GM19467 (cell line): ENCODE measurements at regions not wholly inside any gene's neighbourhood (a gene's known extent, or its start where the extent isn't known, plus 50 kb on each side); places are given as distances from the start of the nearest gene placed in this dataset.

Source experiments
- ATAC-seq: cut with Tn5 transposase; IDR thresholded peaks from one replicate; pipeline ENCODE4 v1.9.1; 2021; ENCODE audit warnings: mild to moderate bottlenecking, moderate library complexity; ENCODE audit not compliant: unreplicated experiment

DNA sequence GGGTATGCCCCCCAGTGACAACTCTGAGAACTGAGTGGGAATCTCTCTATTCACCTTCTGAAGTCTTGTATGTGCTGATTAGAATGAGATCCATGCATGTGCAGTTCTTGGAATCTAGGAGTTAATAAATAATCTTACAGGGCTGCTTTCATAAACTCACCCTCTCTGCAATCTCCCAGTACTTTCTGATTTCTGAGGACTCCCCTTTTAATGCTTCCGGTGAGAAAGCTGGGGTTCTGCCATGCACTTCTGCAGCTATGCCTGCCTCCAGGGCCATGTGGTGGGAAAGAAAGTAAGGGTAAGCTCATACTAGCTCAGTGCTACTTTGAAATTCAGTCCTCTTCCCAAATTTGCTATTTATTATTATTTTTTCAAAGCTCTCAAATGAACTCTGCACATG, 432.9 kb downstream of the MTX2 start:
- no peak for ATAC-seq

DNA sequence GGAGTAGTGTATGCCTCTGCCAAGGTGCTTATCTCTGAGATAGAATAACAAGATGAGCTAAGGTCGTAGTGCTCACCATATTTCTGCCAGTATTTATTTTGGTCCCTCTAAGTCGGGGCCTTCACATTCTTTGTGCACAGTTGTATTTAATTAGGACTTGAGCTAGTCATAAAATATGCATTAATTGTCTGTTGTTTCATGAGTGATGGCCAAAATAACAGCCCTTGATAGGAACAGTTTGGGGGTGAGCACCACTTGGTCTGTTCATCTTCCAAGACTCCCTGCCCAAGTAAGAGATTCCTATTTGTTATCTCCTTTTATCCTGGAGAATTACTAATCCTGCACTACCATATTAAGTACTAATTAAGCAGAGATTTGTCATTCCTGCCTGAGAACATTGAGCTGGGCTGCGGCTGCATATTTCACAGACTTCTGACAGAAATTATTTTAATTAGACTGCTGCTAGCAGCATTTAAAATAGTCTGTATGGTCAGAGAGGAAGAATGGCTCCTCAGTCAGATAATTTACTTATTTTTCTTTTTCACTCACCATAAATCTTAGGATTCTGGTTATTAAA, 435.1 kb downstream of the MTX2 start:
- no peak for ATAC-seq

DNA sequence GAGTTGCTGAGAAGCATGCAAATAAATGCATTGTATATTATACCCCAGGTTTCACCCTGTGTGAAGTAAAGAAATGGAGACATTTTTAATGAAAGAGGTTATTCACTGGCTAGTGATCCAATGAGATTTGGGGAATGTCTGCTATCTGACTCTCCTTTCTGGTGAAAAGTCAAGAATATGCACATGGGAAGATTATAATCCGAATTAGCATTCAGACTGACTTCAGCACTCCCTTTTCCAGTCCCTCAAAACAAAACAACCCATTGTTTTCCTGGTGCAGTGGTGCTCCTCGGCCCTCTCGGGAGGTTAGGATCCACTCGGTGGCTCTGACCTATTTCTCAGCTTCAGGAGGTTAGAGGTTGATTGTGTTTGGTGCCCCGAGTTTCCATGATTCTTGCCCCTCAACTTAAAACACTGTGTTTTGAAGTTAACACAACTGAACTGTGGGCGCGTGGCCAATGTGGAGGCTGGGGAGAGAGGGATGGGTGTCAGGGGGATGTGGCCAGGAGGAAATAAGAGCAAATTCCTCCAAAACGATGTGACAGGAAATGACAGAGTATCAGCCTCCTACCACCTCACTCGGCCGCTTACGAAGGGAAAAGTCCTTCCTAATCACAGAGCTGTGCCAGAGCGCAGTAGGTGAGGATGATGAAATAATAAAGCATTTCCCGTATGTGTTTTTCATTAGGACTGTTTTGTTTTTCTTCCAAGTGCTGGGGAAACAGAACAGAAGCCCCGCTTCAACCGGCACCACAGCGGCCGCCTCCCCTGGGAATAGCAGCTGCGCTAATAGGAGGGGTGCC, 440.1 kb downstream of the MTX2 start:
- ATAC-seq: no peak

DNA sequence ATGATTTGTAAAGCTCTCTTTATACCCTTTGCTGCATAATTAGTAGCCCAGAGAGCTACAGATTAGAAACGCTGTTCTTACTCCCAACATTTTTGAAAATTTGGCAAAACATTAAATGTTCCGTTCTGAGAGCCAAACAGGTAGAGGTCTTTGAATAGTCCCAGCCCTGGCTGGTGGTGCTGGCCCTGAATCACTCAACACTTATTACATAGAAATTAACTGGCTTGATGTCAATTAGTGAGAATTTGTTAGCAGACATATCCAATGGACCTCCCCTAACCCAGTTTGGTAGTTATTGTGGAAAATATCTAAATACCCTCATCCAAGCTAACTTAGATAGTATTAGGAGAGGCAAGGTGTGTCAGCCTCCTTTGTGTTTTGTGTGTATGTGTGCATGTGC, 440.7 kb downstream of the MTX2 start:
- ATAC-seq: no peak

DNA sequence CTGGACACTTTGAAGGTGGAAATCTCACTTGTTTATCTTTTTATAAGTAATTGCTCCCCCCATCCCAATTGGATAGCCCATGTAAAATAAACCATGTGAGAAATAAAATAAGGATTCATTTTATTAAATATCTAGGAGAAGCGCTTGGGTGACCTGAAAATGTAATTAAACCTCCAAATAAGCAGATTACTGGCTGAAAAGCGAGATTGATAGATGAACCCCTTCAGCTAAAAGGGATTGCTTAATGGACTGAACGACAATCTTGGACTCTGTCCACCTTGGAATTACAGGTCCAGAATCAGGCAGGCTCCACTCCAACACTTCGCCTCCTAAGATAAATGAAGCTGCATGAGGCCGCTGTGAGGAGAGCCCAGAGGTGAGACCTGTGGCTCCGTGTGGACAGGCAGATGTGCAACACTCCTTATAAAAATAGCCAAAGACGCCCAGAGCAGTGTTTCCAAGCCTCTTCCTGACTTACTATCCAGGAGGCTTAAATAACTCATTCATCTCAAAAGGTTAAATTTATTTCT, 441.5 kb downstream of the MTX2 start:
- ATAC-seq: no peak

DNA sequence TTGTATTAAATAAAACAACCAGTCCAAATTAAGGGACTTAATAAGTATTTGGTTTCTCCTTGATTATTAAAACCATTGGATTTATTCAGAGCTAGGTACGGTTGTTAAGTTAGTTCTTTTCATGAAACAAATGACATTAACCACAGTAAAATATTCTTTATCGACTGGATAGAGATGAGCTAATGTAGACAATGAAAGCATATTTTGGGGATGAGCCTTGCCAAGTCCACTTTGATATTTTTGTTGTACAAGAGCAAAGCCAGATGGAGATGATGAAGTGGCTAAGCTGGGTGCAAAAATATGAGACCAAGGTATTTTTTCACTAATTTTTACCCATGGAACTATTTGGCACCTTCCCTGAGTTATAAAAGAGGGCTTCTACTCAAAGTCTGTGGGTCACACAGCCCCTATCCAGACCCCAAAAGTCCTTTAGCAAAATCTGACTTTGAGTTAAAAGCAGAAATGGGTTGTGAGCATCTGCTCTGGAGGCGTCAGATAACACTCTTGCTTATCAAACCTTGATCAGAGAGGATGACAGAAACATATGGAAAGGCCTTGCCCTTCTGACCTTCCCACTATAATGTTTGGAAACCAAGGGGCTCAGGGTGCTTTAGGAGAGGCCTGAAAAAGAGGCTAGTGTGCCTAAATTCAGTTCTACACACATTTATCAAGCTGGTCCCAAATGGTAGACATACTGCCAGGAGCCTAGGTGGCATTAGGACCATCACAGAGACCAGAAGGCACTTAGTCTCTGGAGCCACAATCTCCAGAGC, 456.8 kb downstream of the MTX2 start:
- no peak for ATAC-seq

DNA sequence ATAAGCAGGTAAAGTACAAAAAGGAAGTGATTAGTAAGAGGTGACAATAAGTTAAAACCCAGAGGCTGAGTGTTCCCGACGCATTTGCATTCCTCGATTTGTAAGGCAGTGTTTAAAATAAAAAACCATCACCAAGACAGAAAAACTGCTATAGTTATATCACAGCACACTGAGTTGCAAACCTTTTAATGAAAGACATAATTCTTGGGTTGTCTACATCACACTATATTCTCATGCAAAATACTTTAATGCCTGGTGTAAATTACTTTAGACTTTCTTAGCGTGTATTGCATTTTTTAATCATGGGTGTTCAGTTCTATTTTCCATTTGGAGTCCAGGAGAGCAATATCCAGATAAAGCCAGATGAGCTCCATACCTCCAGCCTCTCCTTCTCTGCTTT, 458.5 kb downstream of the MTX2 start:
- no peak for ATAC-seq

DNA sequence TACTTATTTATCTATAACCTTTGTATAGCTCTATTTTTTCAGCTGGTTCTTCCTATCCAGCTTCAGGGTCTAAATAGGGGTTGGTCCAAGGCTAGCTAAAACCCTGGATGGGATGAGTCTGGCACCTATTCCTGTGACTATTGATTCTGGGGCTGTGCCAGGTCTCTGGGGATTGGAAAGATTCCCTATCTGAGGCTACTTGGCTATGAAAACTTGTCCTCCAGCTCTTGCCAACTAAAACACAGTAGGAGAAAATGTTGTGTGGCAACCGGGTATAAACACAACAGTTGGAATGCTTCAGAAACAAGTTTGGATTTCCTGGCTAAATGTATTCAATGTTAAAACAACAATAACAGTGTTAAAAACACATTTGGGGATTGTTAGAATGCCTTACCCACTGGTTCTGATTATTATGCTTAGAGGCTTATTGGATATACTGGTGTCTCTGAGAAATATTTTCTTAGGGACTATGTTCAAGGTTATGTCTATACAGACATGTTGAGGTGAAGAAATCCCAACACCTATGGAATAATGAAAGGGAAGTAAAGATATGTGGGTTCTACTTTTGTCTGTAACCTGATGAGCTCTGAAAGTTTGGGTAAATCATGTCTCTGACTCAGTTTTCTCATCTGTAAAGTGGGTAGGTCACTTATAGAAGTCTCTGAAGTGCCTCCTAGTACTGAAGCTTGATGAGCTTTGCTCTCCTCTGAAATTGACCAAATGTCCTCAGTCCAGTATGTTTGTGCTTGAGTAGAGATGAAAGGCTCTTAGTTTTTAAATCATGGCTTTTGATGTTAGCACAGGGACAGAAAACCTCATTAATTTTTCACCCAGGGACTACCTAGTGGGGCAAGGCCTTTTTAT, 460.7 kb downstream of the MTX2 start:
- no peak for ATAC-seq

DNA sequence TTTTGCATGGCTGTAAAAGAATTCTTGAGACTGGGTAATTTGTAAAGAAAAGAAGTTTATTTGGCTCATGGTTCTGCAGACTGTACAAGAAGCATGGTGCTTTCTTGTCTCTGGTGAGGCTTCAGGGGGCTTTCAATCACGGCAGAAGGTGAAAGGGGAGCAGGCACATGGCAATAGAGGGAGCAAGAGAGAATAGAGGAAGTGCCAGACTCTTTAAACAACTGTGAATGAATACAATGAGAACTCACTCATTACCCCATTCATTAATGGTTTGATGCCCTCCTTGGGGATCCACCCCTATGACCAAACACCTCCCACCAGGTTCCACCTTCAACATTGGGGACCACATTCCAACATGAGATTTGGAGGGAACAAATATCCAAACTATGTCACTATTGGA, 463.5 kb downstream of the MTX2 start:
- ATAC-seq: no peak

DNA sequence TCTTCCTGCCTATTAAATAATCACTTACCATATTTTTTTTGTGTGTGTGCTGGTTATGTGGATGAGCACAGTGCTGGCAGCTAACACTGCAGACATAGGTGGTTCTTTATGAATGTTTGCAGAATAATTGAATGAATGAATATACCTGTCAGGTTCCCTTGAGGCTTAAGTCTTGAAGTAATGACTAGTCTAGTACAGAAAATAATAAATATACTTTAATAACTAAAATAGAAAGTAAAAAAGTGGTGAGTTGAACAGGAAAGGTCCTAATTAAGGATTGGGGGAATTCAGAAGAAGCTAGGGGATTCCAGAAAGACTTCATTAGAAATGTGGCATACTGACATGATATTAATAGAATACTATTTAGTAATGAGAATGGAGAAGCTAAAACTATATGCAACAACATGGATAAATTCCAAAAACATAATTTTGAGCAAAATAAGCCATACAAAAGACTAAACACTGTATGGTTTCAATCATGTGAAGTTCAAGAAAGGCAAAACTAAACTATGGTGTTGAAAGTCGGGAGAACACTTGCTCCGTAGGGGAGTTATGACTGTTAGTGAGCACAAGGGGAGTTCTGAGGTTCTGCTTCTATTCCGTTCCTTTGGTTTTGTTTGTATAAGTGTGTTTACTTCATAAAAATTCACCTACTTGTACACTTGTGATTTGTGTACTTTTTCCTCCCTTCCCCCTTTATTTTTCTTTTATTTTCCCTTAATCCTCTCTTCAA, 464.6 kb downstream of the MTX2 start:
- ATAC-seq: no peak

DNA sequence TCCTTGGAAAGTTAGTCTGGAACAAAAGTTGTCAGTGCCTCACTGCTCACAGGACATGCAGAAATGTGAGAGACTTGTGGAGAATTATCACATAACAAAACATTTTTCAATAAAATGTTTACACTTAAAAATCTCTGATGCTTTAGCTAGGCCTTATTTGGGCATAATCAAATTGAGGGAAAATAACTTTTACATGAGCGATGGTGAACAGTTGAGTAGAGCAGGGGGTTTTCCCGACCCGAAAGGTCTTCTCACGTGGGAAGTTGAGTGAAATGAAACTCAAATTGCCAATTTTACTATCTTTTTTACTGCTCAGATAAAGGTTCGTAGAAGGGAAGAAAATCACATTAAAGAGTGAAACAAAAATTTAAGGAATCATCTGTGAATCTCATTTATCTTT, 465.6 kb downstream of the MTX2 start:
- ATAC-seq: no peak

DNA sequence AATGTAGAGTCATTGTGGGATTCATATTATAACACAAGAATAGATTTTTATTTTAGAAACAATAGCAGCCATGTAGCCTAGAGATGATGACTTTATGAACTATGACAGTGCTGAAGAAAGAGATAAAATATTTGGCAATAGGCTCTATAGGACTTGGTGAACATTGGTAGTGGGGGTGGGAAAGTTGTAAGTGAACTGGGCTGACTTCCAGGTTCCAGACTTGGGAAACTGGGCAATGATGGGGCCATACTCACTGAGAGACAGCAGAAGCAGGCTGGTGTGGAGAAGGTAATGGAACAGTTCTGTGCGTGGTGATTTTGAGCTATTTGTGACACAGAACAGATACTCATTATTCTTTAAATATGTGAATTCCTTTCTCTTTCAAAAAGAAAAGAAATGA, 470.3 kb upstream of the HNRNPA3 start:
- ATAC-seq: no peak

DNA sequence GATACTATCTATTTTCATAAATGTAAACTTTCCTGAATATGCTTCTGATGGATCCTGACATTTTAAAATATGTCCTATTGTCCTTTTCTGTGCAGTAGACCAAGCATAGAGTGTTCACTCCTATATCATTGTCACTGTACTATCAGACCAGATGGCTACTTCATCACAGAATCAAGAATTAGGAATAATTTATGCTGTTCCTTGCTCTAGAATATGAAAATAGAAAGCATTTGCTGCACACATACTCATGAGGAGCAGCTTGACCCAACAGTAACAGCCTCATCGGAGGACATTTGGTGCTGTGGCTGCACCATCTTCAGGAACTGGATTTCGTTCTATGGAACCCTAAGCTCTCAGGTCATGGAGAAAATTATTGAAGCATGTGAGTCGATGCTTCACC, 468.9 kb upstream of the HNRNPA3 start:
- ATAC-seq: no peak

DNA sequence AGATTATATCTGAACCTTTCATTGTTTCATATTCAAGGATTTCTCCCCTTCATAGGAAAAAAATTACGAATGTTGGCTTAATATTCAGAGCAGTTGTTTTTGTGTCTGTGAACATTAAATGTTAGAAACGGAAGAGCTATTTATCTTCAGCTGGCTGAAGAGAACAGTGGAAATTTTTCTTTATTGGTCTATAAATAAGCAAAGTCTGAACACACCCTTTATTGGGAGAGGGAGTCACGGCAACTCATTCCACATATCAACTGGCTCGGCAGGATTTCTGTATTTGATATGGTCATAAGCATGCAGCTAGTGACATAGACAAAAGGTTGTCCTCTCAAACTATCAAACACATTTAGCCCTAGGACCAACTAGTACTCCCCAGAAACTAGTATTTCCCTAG, 468.4 kb upstream of the HNRNPA3 start:
- ATAC-seq: no peak

DNA sequence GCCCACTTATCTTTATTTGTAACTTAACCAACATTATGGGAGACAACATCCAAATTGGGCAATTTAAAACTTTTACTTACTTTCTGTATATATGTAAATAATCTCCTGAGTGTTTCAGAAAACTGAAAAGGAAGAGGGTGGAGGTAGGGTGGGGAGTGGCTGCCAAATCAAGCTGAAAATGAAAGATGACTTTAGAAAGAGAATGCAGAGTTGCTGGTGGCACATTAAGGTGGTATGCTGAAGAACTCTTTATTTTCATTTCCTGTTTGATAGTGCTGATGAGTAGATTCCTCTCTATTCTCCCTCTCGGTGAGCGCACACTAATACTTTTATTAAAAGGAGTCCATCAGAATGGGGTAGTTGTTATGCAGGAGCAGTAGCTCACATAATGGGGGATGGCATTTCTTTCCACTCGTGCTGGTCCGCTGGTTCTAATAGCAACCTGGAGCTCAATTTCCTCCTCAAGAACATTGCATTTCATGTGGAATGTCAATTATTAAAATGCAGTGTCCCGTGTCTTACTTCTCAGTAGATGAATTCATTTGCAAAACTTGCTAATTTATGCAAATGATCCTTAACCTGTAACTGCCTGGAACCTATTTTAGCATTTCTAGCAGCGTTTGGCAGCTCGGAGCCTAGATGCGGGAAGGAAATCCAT, 466.9 kb upstream of the HNRNPA3 start:
- peak; percentile 70 for ATAC-seq

DNA sequence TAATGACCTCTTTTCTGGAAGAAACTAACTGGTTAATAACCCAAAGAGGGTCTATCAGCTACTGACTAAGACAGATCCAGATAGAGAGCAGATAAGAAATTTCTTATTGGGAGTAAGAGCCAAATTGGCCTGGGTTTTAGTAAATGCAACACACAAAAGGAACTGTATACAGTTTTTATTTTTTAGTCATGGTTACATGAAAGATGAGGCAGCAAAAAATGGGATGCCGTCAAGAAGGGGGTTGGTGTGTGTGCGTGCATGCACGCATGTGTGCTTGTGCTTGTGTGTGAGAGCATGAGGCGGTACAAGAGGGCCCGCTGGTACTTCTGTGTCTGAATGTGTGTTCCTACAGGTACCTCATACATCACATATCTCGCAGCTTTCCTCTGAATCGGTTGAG, 466.2 kb upstream of the HNRNPA3 start:
- no peak for ATAC-seq

DNA sequence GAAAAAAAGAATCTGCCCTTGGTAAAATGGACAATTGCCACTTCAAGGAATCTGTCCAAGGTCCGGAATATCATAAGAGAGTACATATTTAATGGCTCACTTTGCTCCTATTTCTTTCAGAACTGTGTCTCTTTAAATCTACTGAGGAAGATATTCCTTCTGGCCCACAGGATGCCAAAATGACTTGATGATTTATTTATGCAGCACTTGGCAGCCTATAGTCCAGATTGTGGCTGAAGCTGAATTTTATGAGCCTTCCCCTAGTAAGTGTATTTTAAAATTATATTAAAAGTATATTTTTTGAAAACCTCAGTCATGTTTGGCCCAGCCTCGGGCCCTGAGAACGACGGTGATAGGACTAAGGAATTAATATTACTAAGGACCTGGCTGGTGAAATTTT, 465.1 kb upstream of the HNRNPA3 start:
- ATAC-seq: no peak

DNA sequence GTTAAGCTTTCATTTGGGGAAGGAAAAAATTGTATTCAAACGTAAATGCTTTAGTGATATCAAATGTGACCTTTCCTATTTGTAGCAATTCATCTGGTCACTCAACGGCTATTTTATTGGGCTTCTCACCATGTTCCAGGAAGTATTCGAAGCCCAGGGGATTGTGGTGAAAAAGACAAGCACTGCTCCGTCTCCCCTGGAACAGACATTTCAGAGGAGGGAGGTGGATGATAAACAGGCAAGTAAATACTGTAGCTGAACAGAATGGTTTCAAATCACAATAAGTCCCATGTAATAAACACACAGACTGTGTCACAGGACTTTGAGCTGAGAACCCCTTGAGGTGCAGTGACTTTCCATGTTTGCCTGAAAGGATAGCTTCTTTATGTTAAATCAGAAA, 464.7 kb upstream of the HNRNPA3 start:
- ATAC-seq: no peak

DNA sequence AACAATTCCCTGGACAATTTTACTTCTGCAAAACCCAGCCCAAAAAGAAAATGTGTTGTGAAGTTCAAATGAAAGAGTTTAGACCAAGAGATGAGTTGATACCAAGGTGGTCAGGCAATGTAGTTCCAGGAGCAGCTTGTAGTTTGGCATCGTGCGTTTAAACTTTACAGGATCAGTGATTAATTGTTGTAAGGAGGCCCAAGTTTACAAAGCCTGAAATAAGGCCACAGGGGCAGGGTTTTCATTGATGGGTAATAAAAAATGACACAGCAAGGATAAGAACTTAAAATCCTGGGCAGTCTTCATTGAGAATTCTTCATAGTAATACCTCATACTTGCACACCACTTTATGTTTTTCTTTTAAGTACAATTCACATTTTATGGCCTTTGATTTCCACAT, 463.9 kb upstream of the HNRNPA3 start:
- no peak for ATAC-seq
